GM18867 (cell line): ENCODE measurements at regions not wholly inside any gene's neighbourhood (a gene's known extent, or its start where the extent isn't known, plus 50 kb on each side); places are given as distances from the start of the nearest gene placed in this dataset.
"Not testable (repeated sequence)": the region's sequence is repeated elsewhere in the genome, so short reads cannot be mapped to it uniquely, and the experiment has no call there.

Source experiments
- ATAC-seq: cut with Tn5 transposase; IDR thresholded peaks from one replicate; pipeline ENCODE4 v1.9.1; 2021; ENCODE audit warnings: mild to moderate bottlenecking, moderate library complexity; ENCODE audit not compliant: unreplicated experiment

DNA sequence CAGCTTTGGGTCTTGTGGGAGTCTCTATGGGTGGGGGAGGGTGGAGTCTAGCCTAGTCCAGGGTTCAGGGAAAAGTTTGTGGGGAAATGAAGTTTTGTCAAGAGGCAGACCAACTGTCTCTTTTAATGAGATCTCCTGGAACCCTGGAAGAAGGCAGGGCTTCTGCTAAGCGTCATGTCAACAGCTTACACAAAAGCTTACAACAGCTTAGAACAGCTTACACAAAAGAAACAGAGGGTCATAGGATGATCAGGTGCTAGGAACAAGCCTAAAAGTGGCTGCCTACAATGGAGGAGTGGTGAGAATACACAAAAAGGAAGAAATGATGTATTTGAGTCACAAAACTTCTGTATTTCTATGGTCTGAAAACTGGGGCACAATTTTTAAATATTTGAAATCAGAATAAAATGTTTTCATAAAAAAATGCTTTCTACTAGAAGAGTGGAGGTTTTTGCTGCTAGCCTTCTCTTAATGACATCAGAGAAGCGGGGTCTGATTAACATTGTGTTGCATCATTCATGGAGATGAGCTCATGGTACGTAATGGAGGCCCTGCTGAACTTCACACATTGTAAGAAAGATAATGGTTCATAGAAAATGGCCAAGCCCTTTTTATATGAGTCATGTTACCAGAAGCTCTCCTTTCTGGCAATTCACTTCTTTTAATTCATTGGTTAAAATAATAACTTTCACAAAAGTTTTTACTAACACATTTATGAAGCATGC lies 351.0 kb downstream of the PIK3C3 start:
- ATAC-seq, result no peak

DNA sequence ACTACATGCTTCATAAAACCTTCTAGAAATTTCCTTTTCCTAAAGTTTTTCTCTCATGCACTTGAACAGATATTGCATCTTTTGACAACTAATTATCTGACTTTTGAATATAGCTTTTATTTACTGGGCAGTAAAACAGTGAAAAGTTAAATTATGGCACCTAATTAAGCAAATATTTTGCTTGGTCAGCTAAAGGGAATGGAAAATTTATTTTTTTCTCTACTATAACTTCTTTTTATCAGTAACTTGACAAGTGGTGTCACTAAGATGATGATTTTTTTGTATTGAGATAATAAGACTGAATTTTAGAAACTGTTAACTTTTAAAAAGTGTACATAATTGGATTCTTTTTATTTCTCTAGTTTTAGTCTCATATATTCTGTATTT lies 351.6 kb downstream of the PIK3C3 start:
- ATAC-seq, result no peak

DNA sequence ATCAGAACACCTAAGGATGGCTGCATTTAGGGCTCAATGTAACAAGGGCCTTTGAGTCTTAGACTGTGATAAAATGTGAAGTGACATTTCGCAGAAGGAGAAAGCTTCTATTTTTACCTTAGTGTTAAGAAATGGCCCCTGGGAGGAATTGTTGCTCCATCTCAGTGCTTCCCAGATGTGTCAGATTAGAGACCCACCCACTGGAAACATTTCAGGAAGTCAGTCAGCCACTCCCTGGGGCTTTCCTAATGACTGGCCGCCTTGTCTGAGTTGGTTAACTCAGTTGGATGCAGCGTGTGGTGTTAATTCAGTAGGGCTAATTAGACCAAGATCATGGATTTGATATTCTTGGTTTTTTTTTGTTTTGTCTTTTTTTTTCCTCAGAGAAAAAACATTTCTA lies 355.9 kb downstream of the PIK3C3 start:
- no peak for ATAC-seq

DNA sequence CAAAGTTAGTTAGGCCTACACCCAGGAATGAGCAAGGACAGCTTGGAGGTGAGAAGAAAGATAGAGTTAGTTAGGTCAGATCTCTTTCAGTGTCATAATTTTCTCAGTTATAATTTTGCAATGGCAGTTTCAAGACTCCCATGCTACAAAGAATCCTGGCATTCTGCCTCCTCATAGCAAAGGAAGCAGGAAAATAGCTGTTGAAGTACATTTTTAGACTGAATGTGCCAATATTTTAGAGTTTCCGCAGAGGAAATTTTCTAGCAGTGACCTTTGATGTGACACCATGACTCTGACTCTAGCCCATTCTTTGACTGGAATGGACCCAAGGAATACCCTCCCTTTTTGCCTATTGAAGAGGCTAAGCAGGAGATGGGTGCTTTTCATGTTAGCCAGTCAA lies 371.7 kb downstream of the PIK3C3 start:
- no peak for ATAC-seq

DNA sequence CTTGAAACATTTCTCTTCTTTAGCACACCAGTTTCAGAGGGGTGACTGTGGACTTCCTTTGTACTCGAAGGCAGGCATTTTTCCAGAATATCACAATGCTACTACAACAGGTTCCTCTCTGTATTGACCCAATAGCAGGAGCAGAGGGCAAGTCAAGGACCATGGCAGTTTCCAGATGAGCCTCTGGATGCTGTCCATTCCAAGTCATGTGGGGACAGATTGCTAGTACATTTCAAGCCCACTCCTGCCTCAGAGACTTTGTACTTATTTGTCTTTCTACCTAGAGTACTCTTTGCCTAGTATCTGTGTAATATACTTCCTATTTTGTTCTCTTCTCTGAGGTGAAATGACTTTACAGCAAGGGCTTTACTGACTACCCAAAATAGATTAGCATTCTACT lies 373.9 kb downstream of the PIK3C3 start:
- ATAC-seq, result no peak

DNA sequence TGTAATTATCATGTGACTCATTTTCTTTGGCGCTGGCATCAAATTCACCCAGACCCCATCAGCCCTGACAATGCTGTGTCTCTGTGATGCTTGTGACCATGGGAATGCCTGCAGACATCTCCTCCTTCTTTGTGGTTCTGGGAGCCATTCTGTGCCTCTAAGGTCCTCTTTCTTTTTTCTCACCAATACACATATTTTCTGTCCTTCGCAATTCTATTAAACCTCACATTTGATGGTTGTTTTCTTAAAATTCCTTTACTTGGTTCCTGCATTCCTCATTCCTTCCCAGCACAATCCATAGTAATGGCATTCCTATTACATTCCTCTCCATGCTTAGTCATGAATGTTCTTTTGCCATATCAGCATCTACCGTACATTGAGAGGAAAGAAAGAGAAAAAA lies 375.3 kb downstream of the PIK3C3 start:
- ATAC-seq, result no peak

DNA sequence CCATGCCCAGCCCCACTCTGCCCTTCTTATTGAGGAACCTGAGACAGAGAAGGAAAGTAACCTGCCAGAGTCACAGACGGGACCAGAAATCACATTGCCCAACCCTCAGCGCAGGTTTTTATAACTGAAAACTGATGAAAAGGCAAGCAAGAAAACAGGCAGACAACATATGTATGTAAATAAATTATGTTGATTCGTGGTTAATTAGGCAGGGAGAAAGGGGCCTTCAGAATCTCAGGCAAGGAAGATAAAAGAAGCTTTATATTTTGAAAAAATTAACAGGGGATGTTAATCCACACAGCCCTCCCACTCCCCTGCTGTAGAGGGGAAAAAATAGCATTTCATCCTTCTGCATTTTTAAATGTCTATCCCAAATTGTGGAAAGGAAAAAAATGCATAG lies 378.5 kb downstream of the PIK3C3 start:
- no peak for ATAC-seq

DNA sequence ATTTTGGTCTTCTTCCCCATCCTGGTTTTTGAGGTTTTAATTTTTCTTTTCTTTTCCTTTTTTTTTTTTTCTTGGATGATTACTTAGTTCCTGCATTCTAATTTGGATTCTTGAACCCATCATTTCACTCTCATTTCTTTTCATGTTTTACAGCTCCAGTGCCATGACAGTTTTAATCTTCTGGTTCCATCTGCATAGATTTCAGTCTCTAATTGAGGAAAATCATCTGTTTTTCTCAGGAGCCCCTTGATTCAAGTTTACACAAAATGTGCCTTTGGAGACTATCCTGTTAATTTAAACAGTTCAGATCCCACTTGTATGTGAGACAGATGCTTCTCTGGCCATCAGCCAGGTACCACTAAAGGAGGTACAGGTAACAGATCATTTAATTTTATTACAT lies 379.9 kb downstream of the PIK3C3 start:
- no peak for ATAC-seq

DNA sequence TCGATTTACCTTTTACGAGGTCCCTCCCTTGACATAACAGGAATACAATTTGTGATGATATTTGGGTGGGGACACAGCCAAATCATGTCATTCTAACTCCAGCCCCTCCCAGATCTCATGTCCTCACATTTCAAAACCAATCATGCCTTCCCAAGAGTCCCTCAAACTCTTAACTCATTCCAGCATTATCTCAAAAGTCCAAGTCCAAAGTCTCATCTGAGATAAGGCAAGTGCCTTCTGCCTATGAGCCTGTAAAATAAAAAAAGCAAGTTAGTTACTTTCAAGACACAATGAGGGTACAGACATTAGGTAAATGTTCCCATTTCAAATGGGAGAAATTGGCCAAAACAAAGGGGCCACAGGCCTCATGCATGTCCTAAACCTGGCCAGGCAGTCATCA lies 381.1 kb downstream of the PIK3C3 start:
- no peak for ATAC-seq

DNA sequence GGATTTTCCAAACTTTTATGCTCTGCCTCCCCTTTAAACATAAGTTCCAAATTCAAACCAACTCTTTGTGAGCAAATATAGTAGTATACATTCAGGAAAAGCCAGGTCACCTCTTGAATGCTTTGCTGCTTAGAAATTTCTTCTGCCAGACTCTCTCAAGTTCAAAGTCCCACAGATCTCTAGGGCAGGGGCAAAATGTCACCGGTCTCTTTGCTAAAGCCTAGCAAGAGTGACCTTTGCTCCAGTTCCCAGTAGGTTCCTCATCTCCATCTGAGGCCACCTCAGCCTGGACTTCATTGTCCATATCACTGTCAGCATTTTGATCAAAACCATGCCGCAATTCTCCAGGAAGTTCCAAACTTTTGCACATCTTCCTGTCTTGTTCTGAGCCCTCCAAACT lies 382.3 kb downstream of the PIK3C3 start:
- ATAC-seq, result not testable (repeated sequence)

DNA sequence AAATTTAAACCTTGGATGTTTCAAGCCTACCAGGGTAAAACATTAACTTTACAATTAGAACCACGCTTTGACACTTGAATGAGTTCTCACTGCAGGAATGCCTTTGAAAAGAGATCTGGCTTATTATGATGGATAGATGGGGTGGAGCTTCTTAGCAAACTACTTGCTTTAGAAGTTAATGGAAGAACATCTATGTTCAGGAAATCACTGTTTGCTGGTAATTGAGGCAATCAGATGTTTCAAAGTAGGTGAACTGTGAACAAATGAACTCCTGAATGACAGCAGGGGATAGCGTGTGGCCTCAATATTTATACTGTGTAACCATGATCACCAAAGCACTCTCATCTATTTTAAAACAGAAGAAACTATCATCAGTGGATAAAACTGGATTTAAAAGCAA lies 383.6 kb downstream of the PIK3C3 start:
- no peak for ATAC-seq

DNA sequence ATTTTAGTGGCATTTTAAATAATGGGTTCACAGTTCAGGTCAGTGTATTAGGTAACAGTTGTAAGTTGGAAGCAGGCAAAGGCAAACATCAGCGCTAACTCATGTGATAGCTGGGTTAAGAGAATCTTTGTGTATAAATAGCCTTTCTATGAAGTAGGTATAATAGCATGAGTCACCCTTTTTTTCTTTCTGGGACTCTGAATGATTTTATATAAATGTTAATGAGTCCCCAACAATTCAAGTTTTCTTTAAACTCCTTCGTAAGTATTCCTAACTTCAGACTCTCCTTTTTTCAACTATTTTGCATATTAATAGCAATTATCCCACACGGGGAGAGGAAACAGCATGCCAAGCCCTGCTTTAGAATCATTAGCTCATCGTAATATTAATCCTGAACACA lies 384.3 kb downstream of the PIK3C3 start:
- no peak for ATAC-seq

DNA sequence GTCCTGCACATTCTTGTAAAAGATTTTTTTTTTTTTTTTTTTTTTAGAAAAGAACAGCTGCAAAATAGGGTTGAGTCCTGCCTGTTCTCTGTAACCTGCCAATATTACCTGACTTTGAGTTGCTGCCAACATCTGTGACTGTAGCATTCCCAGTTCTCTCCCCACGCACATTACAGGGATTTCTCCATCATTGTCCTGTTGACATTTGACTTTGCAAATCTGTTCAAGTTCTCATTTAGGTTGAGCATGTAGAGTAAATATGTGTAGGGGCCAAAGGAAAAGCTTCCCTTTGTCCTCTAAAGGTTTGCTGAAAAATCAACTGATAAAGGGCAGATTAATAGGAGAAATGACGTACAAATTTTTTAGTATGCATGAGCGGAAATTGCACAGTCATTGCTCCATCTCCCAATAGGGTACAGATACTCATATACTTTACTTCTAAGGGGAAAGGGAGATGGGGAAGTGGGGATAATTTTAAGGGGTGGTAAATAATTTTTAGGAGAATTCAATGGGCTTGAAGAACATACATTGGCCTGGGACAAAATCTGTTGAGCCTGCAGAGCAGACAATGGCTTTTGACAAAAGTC lies 385.5 kb downstream of the PIK3C3 start:
- no peak for ATAC-seq

DNA sequence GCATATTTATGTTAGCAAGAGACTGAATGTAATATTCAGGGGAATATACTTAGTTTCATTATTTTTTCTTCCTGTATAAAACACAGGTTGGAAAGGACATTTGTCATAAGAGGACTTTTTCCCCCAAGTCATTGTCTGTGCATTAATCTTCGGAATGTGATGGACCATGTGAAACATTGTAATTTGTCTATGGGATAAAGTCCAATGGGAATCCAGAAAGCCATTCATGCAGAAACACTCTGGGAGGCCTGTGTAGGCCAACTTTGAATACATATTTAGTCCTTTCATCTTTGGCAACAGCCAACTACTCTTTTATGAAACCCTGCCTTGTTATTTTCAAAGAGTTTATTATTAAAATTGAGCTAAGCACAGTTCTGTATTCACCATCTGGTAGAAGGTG lies 386.4 kb downstream of the PIK3C3 start:
- ATAC-seq, result no peak

DNA sequence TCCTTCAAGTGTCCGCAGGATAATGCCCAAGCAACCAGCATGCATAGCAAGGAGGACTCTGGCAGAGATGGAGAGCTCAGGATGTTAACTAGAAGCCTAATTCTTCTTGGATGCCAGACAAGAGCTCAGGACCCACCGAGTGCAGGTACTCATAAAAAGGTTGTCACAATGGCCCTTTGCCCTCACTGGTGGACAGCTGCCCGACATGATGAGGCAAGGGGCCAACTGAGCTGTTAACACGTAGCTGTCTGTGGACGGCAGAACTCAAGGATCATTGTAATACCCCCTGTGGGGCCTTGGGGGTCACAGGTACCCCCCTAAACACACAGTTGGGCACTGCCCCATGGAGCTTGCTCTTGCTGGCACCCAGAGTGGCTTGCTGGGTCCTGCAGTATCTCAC lies 393.7 kb downstream of the PIK3C3 start:
- ATAC-seq, result no peak

DNA sequence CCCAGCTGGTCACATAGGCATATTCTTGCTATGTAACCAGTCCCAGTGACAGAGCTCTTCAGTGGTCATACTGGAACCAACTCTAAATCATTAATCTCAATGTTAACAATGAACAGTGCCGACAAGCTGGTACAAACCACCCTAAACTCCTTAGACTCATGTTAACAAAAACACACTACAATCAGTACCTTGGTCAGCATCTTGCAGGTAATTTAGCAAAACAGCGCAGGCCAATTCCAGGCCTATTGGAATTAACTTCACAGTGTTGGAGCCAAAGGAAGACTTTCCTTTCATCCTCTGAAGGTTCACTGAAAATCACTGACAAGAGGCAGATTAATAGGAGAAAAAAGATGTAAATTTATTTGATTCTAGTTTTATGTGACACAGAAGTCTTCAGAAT lies 396.4 kb downstream of the PIK3C3 start:
- ATAC-seq, result no peak

DNA sequence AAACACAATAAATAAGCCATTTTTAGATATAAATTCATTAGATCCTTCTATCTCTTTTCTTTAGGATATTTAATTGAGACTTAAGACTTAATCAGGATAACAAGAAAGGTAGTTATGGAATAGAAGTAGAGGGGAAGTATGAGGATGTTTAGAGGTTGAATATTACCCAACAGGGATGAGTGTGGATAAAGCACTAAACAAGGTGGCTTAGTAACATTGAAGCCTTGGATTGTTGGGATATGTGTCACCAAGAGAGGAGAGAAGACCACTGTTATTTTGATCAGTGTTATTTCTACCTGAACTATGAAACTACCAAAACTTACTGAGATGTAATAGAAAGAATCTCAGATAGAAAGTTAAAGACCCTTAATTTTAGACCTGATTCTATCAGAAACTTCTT lies 405.7 kb downstream of the PIK3C3 start:
- ATAC-seq, result no peak

DNA sequence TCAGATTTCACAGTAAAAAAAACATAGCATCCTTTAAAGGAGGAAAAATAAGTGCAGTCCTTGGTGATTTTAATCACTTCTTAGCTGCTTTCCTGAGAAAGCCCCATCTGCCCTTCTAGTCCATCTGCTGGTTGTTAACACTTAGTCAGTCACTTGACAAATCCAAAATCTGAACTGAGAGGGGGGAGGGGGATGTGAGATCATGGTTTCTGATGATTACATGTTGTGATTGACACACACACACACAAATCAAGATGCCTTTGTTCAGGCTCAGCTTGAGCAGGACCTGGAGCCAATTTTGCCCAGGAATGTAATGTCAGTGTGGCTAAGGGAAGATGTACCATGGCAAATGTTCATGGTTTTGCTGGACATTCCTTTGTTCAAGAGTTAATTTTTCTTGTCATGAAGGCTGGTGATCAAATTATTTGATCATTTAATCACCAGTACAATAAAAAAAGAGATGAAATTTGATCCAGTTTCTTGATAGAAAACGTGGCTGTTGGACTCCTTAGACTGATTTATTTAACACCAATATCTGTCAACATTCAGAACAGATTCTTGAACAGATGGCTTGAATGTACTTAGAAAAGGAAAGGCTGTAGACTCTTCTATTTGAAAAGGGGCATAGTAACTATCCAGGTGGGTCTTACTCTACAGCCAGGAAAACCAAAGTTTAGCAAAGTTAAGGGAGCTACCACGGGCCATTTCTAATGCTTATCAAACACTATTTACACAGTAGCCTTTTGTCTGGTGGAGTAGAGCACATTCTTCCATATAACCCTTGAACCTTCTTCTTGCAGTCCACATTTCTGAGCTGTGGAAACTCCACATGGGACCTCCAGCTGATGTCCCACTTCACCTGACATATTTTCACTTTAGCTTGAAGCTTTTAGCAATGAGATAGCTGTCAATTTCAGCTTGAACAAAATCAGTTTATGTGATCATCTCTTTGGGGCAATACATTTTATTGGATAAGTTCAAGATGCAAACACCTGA lies 408.7 kb downstream of the PIK3C3 start:
- no peak for ATAC-seq

DNA sequence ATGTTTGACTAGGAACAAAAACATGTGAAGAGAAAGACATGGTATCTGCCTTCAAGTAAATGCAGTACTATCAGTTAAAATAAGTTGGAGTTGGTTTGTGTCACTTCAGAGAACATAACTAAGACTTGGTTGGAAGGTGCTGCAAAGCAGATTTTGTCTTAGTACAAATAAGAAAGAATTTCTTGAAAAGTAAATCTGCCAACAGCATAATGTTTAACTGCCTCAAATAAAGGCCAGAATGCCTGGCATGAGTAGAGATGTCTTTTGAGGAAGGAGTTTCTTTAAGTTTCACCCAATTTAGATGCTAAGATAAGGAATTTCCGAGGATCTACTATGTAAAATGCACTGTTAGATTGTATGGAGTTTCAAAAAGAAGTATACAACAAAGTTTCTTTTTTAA lies 409.7 kb downstream of the PIK3C3 start:
- no peak for ATAC-seq

DNA sequence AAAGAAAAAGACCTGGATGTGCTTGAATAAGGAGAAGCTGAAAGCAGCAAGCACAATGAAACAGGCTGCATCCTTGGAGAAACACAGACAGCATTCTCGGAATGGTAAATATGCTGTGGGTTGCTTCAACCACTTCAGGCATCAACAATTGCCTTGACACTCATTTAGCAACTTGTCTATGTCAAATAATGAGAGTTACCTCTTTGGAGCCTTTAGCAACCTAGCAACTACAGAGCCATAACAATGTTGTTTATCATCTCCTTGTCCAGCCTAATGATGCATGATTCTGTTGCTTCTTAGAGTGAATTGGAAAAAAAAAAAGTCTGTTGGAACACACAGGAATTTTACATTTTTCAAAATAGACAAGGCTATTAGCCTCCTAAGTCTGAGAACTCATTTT lies 410.6 kb downstream of the PIK3C3 start:
- ATAC-seq, result no peak

DNA sequence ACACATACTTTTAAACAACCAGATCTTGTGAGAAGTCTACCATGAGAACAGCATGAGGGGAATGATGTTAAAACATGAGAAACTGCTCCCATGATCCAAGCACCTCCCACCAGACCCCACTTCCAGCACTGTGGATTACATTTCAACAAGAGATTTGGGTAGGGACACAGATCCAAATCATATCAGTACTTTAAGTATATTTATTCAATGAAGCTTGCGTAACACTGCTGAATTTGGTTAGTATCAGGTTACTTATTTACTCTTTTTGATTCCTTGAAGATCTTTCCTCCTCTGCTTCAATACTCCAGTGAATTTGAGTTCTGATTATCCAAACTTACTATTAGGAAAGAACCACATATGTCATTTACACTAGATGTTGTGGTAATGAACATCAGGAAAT lies 418.6 kb downstream of the PIK3C3 start:
- no peak for ATAC-seq

DNA sequence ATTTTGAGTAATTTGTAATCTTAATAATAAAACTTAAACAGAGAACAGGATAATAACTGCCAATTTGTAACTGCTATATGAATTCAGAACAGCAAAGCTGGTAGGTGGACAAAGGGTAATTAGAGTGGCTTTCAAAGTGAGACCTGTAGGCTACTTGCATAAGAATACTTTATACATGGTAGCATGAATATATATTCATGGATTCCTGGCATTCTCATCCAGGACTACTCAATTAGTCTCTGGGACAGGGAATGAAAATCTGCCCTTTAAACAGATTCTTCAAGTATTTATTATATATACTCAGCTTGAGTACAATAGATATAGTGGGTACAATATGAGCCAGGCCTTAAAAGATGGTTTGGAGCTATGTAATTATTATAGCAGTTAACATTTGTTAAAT lies 419.9 kb downstream of the PIK3C3 start:
- no peak for ATAC-seq
